Adrenal gland (tissue), 5 donors: ENCODE measurements at regions not wholly inside any gene's neighbourhood (a gene's known extent, or its start where the extent isn't known, plus 50 kb on each side); places are given as distances from the start of the nearest gene placed in this dataset.

Experiments
- POLR2A ChIP-seq, 2 donors: fragments of 450-650 bp; IDR thresholded peaks; one replicate each; pipeline ENCODE4 v1.6.1; 2017; ENCODE audit warnings: antibody characterized with exemption in 2 of 2, mild to moderate bottlenecking in 2 of 2, moderate library complexity in 1 of 2
- TF ChIP-seq, protein P1 (sequence below), 6 experiments: fragments of 450-650 bp in 4 of 6; fragments of 200-600 bp in 2 of 6; sonication (generic) in 1 of 6; IDR thresholded peaks; 1 replicate in 5 of 6; 2 replicates in 1 of 6; pipeline versions ENCODE4 v1.5.1 to v1.8.0; 2016 to 2021; ENCODE audit warnings: antibody characterized with exemption in 6 of 6, mild to moderate bottlenecking in 2 of 6, moderate library complexity in 1 of 6
- donor health status: DM: no; HTN: no; CAD: no.

DNA sequence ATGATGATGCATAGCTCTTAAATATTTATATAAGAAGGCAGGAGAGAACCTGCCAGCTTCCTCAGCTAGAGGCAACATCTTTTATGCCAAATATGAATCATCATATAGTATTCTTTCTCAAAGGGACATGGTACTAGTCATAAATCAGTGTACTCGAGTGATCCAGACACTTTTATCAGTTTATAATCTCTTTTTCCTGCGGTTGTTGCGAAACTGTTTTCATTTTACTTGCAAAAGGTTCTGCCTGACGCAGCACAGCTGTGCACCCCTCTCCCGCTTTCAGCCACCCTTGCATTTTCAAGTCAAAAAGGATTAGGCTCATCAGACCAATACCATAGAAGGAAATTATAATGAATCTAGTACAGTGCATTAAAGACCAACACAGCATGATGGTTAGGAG is 332.3 kb upstream of the PRKCQ start:
- TF ChIP-seq, protein P1, sequence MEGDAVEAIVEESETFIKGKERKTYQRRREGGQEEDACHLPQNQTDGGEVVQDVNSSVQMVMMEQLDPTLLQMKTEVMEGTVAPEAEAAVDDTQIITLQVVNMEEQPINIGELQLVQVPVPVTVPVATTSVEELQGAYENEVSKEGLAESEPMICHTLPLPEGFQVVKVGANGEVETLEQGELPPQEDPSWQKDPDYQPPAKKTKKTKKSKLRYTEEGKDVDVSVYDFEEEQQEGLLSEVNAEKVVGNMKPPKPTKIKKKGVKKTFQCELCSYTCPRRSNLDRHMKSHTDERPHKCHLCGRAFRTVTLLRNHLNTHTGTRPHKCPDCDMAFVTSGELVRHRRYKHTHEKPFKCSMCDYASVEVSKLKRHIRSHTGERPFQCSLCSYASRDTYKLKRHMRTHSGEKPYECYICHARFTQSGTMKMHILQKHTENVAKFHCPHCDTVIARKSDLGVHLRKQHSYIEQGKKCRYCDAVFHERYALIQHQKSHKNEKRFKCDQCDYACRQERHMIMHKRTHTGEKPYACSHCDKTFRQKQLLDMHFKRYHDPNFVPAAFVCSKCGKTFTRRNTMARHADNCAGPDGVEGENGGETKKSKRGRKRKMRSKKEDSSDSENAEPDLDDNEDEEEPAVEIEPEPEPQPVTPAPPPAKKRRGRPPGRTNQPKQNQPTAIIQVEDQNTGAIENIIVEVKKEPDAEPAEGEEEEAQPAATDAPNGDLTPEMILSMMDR (IDR thresholded peaks at IDR 0.05), result no peak
- no peak for TF ChIP-seq POLR2A (IDR thresholded peaks at IDR 0.05)
